ENCODE measurements at regions not wholly inside any gene's neighbourhood (a gene's known extent, or its start where the extent isn't known, plus 50 kb on each side); places are given as distances from the start of the nearest gene placed in this dataset.
A peak's percentile ranks its signal among the peaks of the same experiment; 100 is the strongest.

- no peak for DNase-seq (ENCODE audit: low spot score)
These were observed 145.2 kb downstream of the DNAJB6 start for GRCh38 chr7:157482025-157482424.

GRCh38 chr7:157482517-157483087 is 145.8 kb downstream of the DNAJB6 start:
- no peak for DNase-seq (ENCODE audit: low spot score)

DNA sequence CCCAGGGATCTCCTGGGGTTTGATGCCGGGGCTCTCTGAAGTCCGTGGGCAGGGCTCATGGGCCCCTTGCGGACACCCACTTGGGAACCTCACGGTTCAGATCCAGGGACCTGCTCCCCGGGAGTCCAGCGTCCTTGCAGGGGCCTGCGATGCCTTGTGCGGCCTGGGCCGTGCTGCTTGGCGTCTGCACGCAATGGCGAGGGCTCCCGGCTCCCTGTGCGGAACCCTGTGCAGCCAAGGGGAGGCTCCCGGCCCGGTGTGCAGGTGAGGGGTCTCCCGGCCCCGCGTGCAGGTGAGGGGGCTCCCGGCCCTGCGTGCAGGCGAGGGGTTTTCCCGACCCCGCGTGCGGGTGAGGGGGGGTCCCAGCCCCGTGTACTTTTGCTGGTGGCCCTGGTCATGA is 146.7 kb downstream of the DNAJB6 start:
- DNase-seq (ENCODE audit: low spot score), result no peak

- no peak for DNase-seq (ENCODE audit: low spot score)
These were observed 147.2 kb downstream of the DNAJB6 start for GRCh38 chr7:157483971-157484410.

DNA sequence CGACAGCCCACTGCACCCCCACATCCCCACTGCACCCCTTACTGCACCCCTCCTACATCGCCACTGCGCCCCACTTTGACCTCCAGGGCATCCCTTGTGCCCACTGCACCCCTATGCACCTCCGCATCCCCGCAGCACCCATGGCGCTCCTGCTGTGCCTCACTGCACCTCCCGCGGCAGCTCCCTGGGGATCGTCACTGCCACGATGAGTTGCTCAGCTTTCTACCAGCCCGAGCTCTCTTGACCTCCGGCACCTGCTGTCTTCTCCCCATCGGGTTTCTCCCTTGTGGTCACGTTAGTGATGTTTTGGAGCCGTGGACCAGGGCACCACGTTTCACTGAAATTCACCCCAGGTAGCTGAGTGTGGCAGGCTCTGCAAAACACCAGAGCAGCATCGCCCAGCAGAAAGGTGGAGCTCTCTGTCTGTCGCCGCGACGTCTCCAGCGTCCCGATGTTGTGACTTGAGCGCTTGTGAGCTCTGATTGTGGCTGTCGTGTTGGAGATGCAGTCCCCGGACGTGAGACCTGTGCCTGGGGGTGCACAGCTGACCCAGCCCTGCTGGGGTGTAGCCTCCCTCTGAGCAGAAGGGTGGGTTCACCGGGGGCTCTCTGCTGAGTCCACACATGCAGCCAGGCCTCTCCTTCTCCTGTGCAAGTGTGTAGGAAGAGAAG is 147.7 kb downstream of the DNAJB6 start:
- no peak for DNase-seq (ENCODE audit: low spot score)

DNA sequence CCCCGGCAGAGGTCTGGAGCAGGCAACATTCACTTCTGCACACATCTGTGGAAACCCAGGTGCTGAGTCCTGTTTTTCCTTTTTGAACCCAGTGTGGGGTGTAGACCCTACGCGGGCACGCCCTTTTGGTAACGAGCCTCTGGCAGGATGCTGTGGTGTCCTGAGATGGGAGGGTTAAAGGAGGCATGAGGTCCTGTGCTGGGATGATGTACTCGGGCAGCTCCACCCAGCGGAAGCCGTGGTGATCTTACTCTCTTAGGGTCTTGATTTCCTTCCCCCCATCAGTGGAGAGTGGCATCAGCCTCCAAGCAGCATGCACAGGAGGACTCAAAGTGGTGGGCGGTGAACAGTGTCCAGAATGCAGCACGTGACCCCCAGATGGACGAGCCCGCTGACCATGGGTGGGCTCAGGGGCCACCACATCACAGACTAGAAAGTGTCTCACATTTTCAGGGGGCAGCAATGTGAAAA is 148.6 kb downstream of the DNAJB6 start:
- no peak for DNase-seq (ENCODE audit: low spot score)

- peak; percentile 21 for DNase-seq (ENCODE audit: low spot score)
These were observed 149.4 kb downstream of the DNAJB6 start for GRCh38 chr7:157486007-157486755.

GRCh38 chr7:157487046-157487770 is 150.4 kb downstream of the DNAJB6 start:
- DNase-seq (ENCODE audit: low spot score), result peak; percentile 20

DNA sequence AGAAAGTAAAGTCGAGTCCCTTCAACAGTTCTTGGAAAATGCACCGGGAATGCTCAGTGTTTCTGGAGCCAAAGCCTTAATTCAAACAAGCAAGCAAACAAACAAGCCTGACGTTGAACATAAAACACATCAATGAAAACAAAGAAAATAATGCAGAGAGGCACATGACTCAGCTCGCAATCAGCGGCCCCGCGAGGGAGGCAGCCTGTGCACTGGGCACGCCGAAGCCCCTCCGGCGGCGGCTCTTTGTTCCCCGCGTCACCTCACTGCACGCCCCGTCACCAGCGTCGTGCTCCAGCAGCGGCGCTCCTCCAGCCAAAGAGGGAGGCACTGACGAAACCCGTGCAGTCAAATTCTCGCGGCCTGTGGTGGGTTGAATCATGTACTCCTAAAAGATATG is 151.5 kb downstream of the DNAJB6 start:
- DNase-seq (ENCODE audit: low spot score), result peak; percentile 34

GRCh38 chr7:157488966-157489365 is 152.2 kb downstream of the DNAJB6 start:
- no peak for DNase-seq (ENCODE audit: low spot score)

All from D341Med (cell line).